Gastroesophageal sphincter (tissue), 4 donors: ENCODE measurements at regions not wholly inside any gene's neighbourhood (a gene's known extent, or its start where the extent isn't known, plus 50 kb on each side); places are given as distances from the start of the nearest gene placed in this dataset.

Experiments used
- ATAC-seq: fragments of 150-250 bp; one replicate; pipeline ENCODE4 v1.9.1; 2016; ENCODE audit warnings: mild to moderate bottlenecking, moderate library complexity
- H3K27ac ChIP-seq, 4 donors: fragments of 200-600 bp; sonication (generic) in 3 of 4; 1 replicate in 3 of 4; 2 replicates in 1 of 4; pipeline ENCODE4 v1.5.1; 2016 to 2019
- H3K27me3 ChIP-seq: fragments of 200-600 bp; sonication (generic); one replicate; pipeline ENCODE4 v1.5.1; 2019
- H3K36me3 ChIP-seq, 2 donors: fragments of 200-600 bp; sonication (generic); one replicate each; pipeline ENCODE4 v1.5.1; 2019; ENCODE audit warnings: control low read depth in 1 of 2
- H3K4me1 ChIP-seq, 3 donors: fragments of 200-600 bp; sonication (generic); 1 replicate in 2 of 3; 2 replicates in 1 of 3; pipeline ENCODE4 v1.5.1; 2016 to 2019; ENCODE audit warnings: control low read depth in 2 of 3
- H3K4me3 ChIP-seq, 2 donors: fragments of 200-600 bp; sonication (generic); one replicate each; pipeline ENCODE4 v1.5.1; 2019; ENCODE audit warnings: mild to moderate bottlenecking in 1 of 2, moderate library complexity in 1 of 2
- H3K9me3 ChIP-seq, 3 donors: fragments of 200-600 bp; sonication (generic); one replicate each; pipeline ENCODE4 v1.5.1; 2017 to 2019; ENCODE audit warnings: control low read depth in 2 of 3
- EP300 ChIP-seq: sonication (generic); formaldehyde crosslinking; IDR thresholded peaks from one replicate; pipeline ENCODE4 v1.6.1; 2017; ENCODE audit warnings: antibody characterized with exemption, mild to moderate bottlenecking
- POLR2A ChIP-seq, 2 donors: fragments of 450-650 bp; IDR thresholded peaks; one replicate each; pipeline ENCODE4 v1.6.1; 2017; ENCODE audit warnings: antibody characterized with exemption in 2 of 2, mild to moderate bottlenecking in 2 of 2, moderate library complexity in 1 of 2
- POLR2AphosphoS5 ChIP-seq: sonication (generic); formaldehyde crosslinking; IDR thresholded peaks from one replicate; pipeline ENCODE4 v1.6.1; 2017; ENCODE audit warnings: antibody characterized with exemption
- WGBS, 2 donors: methylation state at CpG; one replicate each; pipeline ENCODE4 v1.1.5; 2018; ENCODE audit warnings: low coverage in 1 of 2; 5-methylcytosine and 5-hydroxymethylcytosine counted together
- TF ChIP-seq, protein P1 (sequence below), 4 experiments: fragments of 200-600 bp in 2 of 4; fragments of 450-650 bp in 2 of 4; sonication (generic) in 1 of 4; IDR thresholded peaks; one replicate each; pipeline ENCODE4 v1.5.1; 2017 to 2019; ENCODE audit warnings: antibody characterized with exemption in 4 of 4, mild to moderate bottlenecking in 2 of 4, moderate library complexity in 2 of 4

GRCh38 chr2:81481994-81482368, 1177.4 kb upstream of the LRRTM1 start:
- ATAC-seq: no peak
- Histone ChIP-seq H3K4me1 (no peaks in the 10 kb centered on the region), H3K4me3 (no peak overlapping the region), H3K27me3 (no peaks in the 10 kb centered on the region), H3K27ac (no peak overlapping the region), H3K36me3 (no peaks in the 10 kb centered on the region), H3K9me3 (no peaks in the 10 kb centered on the region)
- WGBS, 2 donors: 88 to 93% methylated on average over 1 to 5 of the region's 5 CpGs
- TF ChIP-seq, protein P1, sequence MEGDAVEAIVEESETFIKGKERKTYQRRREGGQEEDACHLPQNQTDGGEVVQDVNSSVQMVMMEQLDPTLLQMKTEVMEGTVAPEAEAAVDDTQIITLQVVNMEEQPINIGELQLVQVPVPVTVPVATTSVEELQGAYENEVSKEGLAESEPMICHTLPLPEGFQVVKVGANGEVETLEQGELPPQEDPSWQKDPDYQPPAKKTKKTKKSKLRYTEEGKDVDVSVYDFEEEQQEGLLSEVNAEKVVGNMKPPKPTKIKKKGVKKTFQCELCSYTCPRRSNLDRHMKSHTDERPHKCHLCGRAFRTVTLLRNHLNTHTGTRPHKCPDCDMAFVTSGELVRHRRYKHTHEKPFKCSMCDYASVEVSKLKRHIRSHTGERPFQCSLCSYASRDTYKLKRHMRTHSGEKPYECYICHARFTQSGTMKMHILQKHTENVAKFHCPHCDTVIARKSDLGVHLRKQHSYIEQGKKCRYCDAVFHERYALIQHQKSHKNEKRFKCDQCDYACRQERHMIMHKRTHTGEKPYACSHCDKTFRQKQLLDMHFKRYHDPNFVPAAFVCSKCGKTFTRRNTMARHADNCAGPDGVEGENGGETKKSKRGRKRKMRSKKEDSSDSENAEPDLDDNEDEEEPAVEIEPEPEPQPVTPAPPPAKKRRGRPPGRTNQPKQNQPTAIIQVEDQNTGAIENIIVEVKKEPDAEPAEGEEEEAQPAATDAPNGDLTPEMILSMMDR (IDR thresholded peaks at IDR 0.05): no peak
- no peak for TF ChIP-seq POLR2AphosphoS5
- TF ChIP-seq EP300: no peak
- TF ChIP-seq POLR2A (IDR thresholded peaks at IDR 0.05): no peak

DNA sequence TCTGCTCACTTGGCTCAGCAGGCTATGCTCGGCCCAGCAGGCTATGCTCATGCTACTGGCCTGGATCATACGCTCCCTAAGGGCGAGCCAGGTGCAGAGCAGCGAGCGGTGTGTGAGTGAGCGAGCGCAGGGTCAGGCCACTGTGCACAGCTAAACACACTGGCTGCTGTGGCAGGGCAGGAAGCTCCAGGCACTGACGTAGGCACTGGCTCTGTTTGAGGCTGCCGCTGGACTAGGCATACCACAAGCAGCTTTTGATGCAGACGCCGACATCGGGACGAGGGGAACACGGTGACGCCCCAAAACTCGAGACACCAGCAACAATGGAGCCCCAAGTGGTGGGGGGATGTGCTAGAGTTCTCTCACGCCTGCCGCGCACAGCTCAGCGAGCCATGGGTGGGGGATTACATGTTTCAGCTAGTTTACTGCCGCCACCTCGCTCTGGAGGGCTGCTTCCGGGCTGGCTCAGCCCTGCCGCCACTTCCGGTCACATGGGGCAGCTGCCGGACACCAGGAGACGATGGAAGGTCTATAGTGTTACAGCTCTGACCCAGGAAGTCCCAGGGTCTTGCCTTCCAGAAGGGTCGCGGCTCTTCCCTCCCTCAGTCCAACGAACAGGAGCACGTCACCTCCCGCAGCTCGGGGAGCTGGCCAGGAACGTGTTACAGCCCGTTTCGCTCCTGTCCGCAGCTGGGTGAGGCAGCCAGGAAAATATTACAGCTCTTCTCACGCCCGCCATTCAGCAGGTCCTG, 1176.9 kb upstream of the LRRTM1 start:
- no peak overlapping the region for H3K27ac ChIP-seq
- 92 to 93% methylated on average over 2 to 3 of the region's 39 CpGs for WGBS, 2 donors
- no peak overlapping the region for H3K4me3 ChIP-seq
- H3K36me3 ChIP-seq: no peaks in the 10 kb centered on the region
- H3K4me1 ChIP-seq: no peaks in the 10 kb centered on the region
- H3K9me3 ChIP-seq: no peaks in the 10 kb centered on the region
- TF ChIP-seq, protein P1 (IDR thresholded peaks at IDR 0.05): no peak
- TF ChIP-seq POLR2AphosphoS5: no peak
- no peak for TF ChIP-seq POLR2A (IDR thresholded peaks at IDR 0.05)
- no peak for TF ChIP-seq EP300
- no peaks in the 10 kb centered on the region for H3K27me3 ChIP-seq
- ATAC-seq: no peak

DNA sequence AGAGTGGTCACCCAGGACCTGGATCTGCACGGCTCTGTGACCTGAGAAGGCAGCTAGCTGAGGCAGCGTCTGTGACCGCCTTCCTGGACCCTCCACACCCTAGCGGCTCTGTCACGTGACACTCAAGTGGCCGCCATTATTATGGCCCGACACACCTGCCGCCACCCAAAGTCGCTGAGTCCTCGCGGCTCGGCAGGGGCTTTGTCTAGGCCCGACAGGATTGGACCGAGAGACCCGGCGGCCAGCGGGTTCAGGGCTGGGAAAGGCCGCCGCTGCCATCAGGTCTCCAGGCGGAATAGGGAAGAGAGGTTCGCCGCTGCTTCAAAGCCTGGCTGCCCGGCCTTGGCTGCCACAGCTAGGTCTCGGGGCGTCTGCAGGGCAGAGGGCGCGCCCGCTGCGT, 1162.5 kb upstream of the LRRTM1 start:
- no peak overlapping the region for H3K4me3 ChIP-seq
- ATAC-seq: no peak
- H3K9me3 ChIP-seq: peaks cover 0 to 5% (median 0%) of the 10 kb centered on the region in 3 donors
- H3K36me3 ChIP-seq: no peaks in the 10 kb centered on the region
- H3K27ac ChIP-seq: no peak overlapping the region
- TF ChIP-seq, protein P1 (IDR thresholded peaks at IDR 0.05): no peak
- TF ChIP-seq POLR2A (IDR thresholded peaks at IDR 0.05) (no peak), POLR2AphosphoS5 (no peak), EP300 (no peak)
- no peaks in the 10 kb centered on the region for H3K27me3 ChIP-seq
- H3K4me1 ChIP-seq: no peaks in the 10 kb centered on the region
- 100% methylated on average over 4 of the region's 29 CpGs; no CpG with 5 or more reads in 1 of the 2 donors for WGBS, 2 donors

DNA sequence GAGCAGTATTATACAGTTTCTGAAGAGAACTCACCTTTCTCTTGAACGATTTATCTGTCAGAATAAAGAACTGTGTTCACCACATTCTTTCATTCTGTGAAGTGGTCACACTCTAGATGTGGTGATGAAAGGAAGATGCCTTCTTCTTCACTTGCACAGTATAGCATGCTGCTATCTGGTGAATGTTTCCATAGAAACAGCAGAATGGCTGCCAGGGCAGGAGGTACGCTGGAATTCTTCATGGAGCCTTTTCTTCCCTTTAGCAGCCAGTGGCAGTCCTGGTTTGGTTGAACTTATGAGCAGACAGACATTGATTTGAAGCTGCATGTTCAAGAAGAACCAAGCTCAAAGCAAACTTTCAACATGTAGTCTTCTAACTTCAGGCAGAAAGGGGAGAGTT, 1157.9 kb upstream of the LRRTM1 start:
- peaks cover 0 to 5% (median 0%) of the 10 kb centered on the region in 3 donors for H3K9me3 ChIP-seq
- no peak for ATAC-seq
- H3K4me3 ChIP-seq: no peak overlapping the region
- no peaks in the 10 kb centered on the region for H3K36me3 ChIP-seq
- H3K27ac ChIP-seq: no peak overlapping the region
- WGBS, 2 donors: 89 to 94% methylated on average over 2 of the region's 2 CpGs
- H3K27me3 ChIP-seq: no peaks in the 10 kb centered on the region
- peaks cover 0 to 2% (median 0%) of the 10 kb centered on the region in 3 donors for H3K4me1 ChIP-seq
- TF ChIP-seq, protein P1 (IDR thresholded peaks at IDR 0.05): no peak
- TF ChIP-seq POLR2AphosphoS5 (no peak), POLR2A (IDR thresholded peaks at IDR 0.05) (no peak), EP300 (no peak)

GRCh38 chr2:81445176-81445575, 1140.6 kb upstream of the LRRTM1 start:
- Histone ChIP-seq H3K27ac (no peak overlapping the region), H3K36me3 (no peaks in the 10 kb centered on the region), H3K4me3 (no peak overlapping the region), H3K4me1 (no peaks in the 10 kb centered on the region), H3K9me3 (no peaks in the 10 kb centered on the region), H3K27me3 (no peaks in the 10 kb centered on the region)
- no peak for ATAC-seq
- whole genome bisulfite sequencing, 2 donors: 67 to 75% methylated on average over 1 of the region's 1 CpG
- TF ChIP-seq POLR2A (IDR thresholded peaks at IDR 0.05) (no peak), EP300 (no peak), POLR2AphosphoS5 (no peak)
- TF ChIP-seq, protein P1 (IDR thresholded peaks at IDR 0.05): no peak
